ENCODE measurements at regions not wholly inside any gene's neighbourhood (a gene's known extent, or its start where the extent isn't known, plus 50 kb on each side); places are given as distances from the start of the nearest gene placed in this dataset.

GRCh38 chr10:20963721-20964595 lies 66.8 kb upstream of the NEBL start:
- Mint-ChIP-seq H3K4me3 (no peak overlapping the region), H3K27me3 (no peaks in the 10 kb centered on the region), H3K4me1 (no peaks in the 10 kb centered on the region), H3K36me3 (ENCODE audit: low read depth) (no peaks in the 10 kb centered on the region), H3K27ac (no peak overlapping the region), H3K9me3 (peaks cover 3% of the 10 kb centered on the region)
- ATAC-seq (replicated peaks): no peak

DNA sequence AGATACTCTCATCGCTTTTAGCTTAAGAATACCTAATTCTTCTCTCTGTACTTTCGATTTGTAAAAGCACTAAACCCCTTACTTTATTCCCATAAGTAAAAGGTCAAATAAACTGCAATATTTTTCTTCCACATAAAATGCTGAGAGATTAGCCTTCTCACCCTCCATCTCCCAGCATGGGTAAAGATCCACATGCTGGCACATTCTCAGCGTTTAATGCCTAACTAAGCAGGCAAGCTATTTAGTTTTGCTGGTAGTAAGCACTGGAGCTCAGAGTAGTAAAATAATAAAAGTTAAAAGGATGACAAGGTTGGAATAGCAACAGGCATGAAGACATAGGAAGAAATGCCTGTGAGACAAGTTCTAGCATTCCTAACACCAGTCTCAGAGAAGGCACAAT lies 65.9 kb upstream of the NEBL start:
- no peak for ATAC-seq (replicated peaks)
- no peak overlapping the region for H3K4me3 Mint-ChIP-seq
- H3K36me3 Mint-ChIP-seq (ENCODE audit: low read depth): no peaks in the 10 kb centered on the region
- H3K9me3 Mint-ChIP-seq: peaks cover 3% of the 10 kb centered on the region
- no peak overlapping the region for H3K27ac Mint-ChIP-seq
- no peaks in the 10 kb centered on the region for H3K27me3 Mint-ChIP-seq
- no peaks in the 10 kb centered on the region for H3K4me1 Mint-ChIP-seq

DNA sequence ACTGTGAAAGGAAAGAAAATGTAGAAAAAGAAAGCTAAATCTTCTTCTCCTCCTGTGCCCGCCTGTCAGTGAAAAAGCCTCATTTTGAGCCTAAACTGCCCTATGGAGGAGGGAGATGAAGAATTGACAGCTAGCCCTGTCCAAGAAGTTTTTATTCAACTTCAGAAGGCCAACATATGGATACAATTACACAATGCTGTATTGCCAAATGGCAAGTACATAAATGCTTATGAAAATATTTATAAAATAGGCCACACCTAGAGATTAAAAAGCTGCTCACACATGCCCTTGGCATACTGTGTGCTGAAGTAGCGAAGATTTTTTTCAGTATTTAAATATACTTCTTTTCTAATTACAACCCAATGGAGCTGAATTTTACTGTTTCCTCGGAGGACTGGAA lies 65.1 kb upstream of the NEBL start:
- Mint-ChIP-seq H3K4me3 (no peak overlapping the region), H3K27me3 (no peaks in the 10 kb centered on the region), H3K4me1 (no peaks in the 10 kb centered on the region), H3K36me3 (ENCODE audit: low read depth) (no peaks in the 10 kb centered on the region), H3K27ac (no peak overlapping the region), H3K9me3 (peaks cover 3% of the 10 kb centered on the region)
- ATAC-seq (replicated peaks): no peak

DNA sequence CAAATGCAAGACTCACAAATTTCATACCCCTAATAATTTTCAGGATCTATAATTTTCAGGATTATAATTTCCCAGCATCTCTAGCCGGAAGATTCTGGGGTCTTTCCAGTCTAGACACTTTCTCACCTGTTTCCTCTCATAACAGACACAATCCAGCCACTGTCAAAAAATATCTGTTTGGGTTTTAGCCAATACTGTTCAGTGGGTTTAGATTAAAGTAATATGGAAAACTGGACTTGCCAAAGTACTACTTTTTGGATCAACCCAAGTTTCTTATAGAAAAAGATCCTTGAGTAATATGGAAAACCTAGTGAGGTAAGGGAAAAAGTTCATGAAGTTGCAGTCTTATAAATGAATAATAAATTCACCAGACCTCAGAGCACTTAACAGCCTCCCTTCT lies 62.1 kb upstream of the NEBL start:
- no peaks in the 10 kb centered on the region for H3K9me3 Mint-ChIP-seq
- H3K27ac Mint-ChIP-seq: no peak overlapping the region
- H3K27me3 Mint-ChIP-seq: peaks cover 4% of the 10 kb centered on the region
- no peak overlapping the region for H3K4me3 Mint-ChIP-seq
- no peaks in the 10 kb centered on the region for H3K4me1 Mint-ChIP-seq
- no peaks in the 10 kb centered on the region for H3K36me3 Mint-ChIP-seq (ENCODE audit: low read depth)
- ATAC-seq (replicated peaks): no peak

DNA sequence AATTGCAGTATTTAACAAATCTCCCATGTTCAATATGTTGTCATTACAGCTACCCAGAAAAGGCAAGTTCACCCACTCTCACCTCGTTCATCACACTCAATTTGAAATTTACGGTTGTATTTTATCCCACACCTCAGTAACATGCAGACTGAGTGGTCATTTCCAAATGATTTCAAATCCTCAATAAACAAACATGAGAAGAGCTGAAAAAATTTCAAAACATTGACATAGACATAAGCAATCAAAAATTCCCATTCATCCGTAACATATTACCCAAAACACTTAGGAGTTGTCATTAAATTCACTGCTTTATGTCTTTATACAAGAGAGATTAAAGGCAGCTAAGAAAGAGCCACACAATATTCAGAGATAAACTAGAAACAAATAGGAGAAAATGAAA lies 61.7 kb upstream of the NEBL start:
- H3K4me1 Mint-ChIP-seq: no peaks in the 10 kb centered on the region

DNA sequence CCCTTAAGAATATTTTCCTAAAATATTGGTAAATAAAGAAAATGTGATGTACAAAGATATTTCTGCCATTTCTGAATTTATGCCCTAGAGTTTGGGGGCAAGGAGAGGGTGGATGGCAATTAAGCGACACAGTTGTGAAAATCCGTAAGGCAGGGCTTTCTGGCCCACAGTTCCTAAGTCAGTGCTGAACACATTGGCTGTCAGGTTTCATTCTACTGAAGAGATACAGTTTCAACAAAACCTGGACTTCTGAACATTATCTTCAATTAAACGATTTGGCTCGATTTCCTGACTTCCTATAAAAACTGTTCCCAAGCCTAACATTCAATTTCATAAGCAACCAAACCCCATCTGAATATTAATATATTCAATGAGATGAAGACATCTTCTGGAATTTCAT lies 61.1 kb upstream of the NEBL start:
- Mint-ChIP-seq H3K36me3 (ENCODE audit: low read depth) (no peaks in the 10 kb centered on the region), H3K27me3 (peaks cover 4% of the 10 kb centered on the region), H3K4me3 (no peak overlapping the region), H3K4me1 (no peaks in the 10 kb centered on the region), H3K9me3 (no peaks in the 10 kb centered on the region), H3K27ac (no peak overlapping the region)
- no peak for ATAC-seq (replicated peaks)

More for the DNA sequence above, 61.7 kb upstream of the NEBL start:
- Mint-ChIP-seq H3K27ac (no peak overlapping the region), H3K36me3 (ENCODE audit: low read depth) (no peaks in the 10 kb centered on the region), H3K4me3 (no peak overlapping the region), H3K27me3 (peaks cover 4% of the 10 kb centered on the region), H3K9me3 (no peaks in the 10 kb centered on the region)
- no peak for ATAC-seq (replicated peaks)

- no peaks in the 10 kb centered on the region for H3K36me3 Mint-ChIP-seq (ENCODE audit: low read depth)
- no peaks in the 10 kb centered on the region for H3K4me1 Mint-ChIP-seq
- no peak overlapping the region for H3K27ac Mint-ChIP-seq
- H3K9me3 Mint-ChIP-seq: no peaks in the 10 kb centered on the region
- peaks cover 4% of the 10 kb centered on the region for H3K27me3 Mint-ChIP-seq
- no peak for ATAC-seq (replicated peaks)
- H3K4me3 Mint-ChIP-seq: no peak overlapping the region
These were observed 60.6 kb upstream of the NEBL start for GRCh38 chr10:20957744-20958143.

GRCh38 chr10:20956843-20957242 lies 59.7 kb upstream of the NEBL start:
- Mint-ChIP-seq H3K27me3 (peaks cover 5% of the 10 kb centered on the region), H3K4me1 (no peaks in the 10 kb centered on the region), H3K36me3 (ENCODE audit: low read depth) (no peaks in the 10 kb centered on the region), H3K4me3 (no peak overlapping the region), H3K9me3 (no peaks in the 10 kb centered on the region), H3K27ac (no peak overlapping the region)
- ATAC-seq (replicated peaks): no peak

DNA sequence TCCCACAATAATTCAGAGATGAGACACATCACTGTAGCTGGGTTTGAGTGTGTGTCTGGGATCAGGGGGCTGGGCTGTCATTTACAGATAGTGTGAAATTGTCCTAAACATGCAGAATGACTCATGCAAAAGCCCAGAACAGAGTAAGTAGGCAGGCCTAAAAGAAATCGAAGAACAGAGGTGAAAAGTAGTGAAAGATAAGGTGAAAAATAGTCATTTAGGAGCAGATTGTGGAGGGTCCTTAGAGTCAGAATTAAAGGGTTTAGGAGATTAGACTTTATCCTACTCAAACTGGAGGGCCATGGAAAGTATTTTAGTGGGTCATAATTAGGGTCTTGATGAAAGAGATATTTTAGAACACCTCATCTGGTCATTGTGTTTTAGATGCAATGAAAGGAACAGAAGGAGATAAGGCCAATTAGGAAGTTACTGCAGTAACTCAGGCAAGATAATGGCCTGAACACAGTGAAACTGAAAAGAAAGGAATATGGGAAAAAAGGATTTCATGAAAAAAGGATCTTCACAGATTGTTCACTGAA lies 58.3 kb upstream of the NEBL start:
- ATAC-seq (replicated peaks): no peak
- H3K27me3 Mint-ChIP-seq: peaks cover 7% of the 10 kb centered on the region
- H3K27ac Mint-ChIP-seq: no peak overlapping the region
- no peaks in the 10 kb centered on the region for H3K4me1 Mint-ChIP-seq
- no peak overlapping the region for H3K4me3 Mint-ChIP-seq
- no peaks in the 10 kb centered on the region for H3K36me3 Mint-ChIP-seq (ENCODE audit: low read depth)
- no peaks in the 10 kb centered on the region for H3K9me3 Mint-ChIP-seq

- no peak overlapping the region for H3K4me3 Mint-ChIP-seq
- no peak overlapping the region for H3K27ac Mint-ChIP-seq
- H3K27me3 Mint-ChIP-seq: peaks cover 7% of the 10 kb centered on the region
- no peaks in the 10 kb centered on the region for H3K9me3 Mint-ChIP-seq
- H3K4me1 Mint-ChIP-seq: no peaks in the 10 kb centered on the region
- ATAC-seq (replicated peaks): no peak
- H3K36me3 Mint-ChIP-seq (ENCODE audit: low read depth): no peaks in the 10 kb centered on the region
These were observed 57.4 kb upstream of the NEBL start for GRCh38 chr10:20954519-20954918.

GRCh38 chr10:20953120-20953519 lies 56.0 kb upstream of the NEBL start:
- no peak for ATAC-seq (replicated peaks)
- Mint-ChIP-seq H3K36me3 (ENCODE audit: low read depth) (no peaks in the 10 kb centered on the region), H3K9me3 (no peaks in the 10 kb centered on the region), H3K27ac (no peak overlapping the region), H3K4me3 (no peak overlapping the region), H3K27me3 (peaks cover 7% of the 10 kb centered on the region), H3K4me1 (no peaks in the 10 kb centered on the region)

DNA sequence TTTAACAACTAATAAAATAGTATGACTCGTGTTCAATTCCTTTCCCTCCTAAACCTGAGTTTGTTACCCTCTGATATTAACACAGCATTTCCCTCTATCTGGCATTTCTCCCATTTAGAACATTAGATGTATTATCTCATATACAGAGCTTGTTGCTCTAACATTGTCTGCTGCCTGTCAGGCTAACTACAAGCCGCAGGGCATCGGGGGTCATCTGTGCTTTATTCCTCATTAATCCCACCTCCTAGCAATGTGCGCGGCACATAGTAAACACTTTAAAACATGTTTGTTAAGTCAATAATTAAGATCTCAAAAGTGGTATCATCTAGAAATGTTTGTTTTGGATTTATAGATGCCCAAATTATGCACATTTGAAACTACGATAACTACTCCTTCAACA lies 52.9 kb upstream of the NEBL start:
- Mint-ChIP-seq H3K27me3 (peaks cover 3% of the 10 kb centered on the region), H3K4me1 (no peaks in the 10 kb centered on the region), H3K4me3 (no peak overlapping the region), H3K9me3 (no peaks in the 10 kb centered on the region), H3K36me3 (ENCODE audit: low read depth) (no peaks in the 10 kb centered on the region), H3K27ac (no peak overlapping the region)
- no peak for ATAC-seq (replicated peaks)

GRCh38 chr10:20948686-20949327 lies 51.7 kb upstream of the NEBL start:
- Mint-ChIP-seq H3K4me1 (no peaks in the 10 kb centered on the region), H3K27ac (no peak overlapping the region), H3K4me3 (no peak overlapping the region), H3K27me3 (peaks cover 3% of the 10 kb centered on the region), H3K36me3 (ENCODE audit: low read depth) (no peaks in the 10 kb centered on the region), H3K9me3 (no peaks in the 10 kb centered on the region)
- no peak for ATAC-seq (replicated peaks)

Data from activated T-helper 17 cell treated with anti-CD3 and anti-CD28 coated beads, Interleukin-2, amount 50 U/mL, for 72 hours (primary cell).